GM10248 (cell line): ENCODE measurements at regions not wholly inside any gene's neighbourhood (a gene's known extent, or its start where the extent isn't known, plus 50 kb on each side); places are given as distances from the start of the nearest gene placed in this dataset.

Source experiments
- CTCF ChIA-PET: fragments of 300-600 bp; sonication (Branson Sonifier 250); formaldehyde crosslinking; extraction: SDS; loops from one replicate; lab custom pipeline; 2021; ENCODE audit warnings: antibody characterized with exemption; lab: Yijun Ruan, JAX
- POLR2A ChIA-PET: fragments of 350-650 bp; sonication (Branson Sonifier 250); formaldehyde crosslinking; extraction: SDS; loops from one replicate; lab custom pipeline; 2020; ENCODE audit warnings: antibody characterized with exemption; lab: Yijun Ruan, JAX
- DNase-seq: peaks from one replicate; pipeline ENCODE4 v3.0.0; 2012; ENCODE audit errors: extremely low spot score
- TF ChIP-seq, protein P1 (sequence below): IDR thresholded peaks from 2 replicates; pipeline ENCODE4 v1.5.1; 2012; ENCODE audit warnings: mild to moderate bottlenecking, low read depth; ENCODE audit errors: extremely low read depth, missing control alignments, control extremely low read depth

DNA sequence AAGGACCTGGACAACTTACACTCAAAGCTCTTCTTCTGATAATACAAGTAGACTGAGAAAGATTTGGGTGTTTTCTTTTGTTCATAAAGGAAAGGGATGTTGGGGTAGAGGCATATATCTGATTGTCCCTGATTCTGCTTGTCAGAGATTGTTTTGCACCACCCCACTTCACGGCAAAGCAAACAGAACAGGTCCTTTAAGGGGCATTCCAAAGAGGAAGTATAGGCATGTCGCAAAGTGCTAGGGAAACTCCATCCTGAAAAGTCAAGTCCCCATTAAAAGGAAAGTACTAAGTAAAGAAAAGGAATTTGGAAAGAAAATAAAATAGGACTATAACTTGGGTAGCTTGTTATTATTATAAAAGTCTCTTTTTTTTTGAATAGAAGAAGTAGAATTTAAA is 233.0 kb downstream of the DNAJB9 start:
- no peak for DNase-seq
- CTCF ChIA-PET = interaction anchor here (1.4 to 1.8 kb wide), 2 partner anchors 9 to 11 kb away, joined by 4 to 5 read pairs; no protein-coding TSS in a partner anchor
- TF ChIP-seq, protein P1, sequence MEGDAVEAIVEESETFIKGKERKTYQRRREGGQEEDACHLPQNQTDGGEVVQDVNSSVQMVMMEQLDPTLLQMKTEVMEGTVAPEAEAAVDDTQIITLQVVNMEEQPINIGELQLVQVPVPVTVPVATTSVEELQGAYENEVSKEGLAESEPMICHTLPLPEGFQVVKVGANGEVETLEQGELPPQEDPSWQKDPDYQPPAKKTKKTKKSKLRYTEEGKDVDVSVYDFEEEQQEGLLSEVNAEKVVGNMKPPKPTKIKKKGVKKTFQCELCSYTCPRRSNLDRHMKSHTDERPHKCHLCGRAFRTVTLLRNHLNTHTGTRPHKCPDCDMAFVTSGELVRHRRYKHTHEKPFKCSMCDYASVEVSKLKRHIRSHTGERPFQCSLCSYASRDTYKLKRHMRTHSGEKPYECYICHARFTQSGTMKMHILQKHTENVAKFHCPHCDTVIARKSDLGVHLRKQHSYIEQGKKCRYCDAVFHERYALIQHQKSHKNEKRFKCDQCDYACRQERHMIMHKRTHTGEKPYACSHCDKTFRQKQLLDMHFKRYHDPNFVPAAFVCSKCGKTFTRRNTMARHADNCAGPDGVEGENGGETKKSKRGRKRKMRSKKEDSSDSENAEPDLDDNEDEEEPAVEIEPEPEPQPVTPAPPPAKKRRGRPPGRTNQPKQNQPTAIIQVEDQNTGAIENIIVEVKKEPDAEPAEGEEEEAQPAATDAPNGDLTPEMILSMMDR = no peak
- POLR2A ChIA-PET = no interaction called here

DNA sequence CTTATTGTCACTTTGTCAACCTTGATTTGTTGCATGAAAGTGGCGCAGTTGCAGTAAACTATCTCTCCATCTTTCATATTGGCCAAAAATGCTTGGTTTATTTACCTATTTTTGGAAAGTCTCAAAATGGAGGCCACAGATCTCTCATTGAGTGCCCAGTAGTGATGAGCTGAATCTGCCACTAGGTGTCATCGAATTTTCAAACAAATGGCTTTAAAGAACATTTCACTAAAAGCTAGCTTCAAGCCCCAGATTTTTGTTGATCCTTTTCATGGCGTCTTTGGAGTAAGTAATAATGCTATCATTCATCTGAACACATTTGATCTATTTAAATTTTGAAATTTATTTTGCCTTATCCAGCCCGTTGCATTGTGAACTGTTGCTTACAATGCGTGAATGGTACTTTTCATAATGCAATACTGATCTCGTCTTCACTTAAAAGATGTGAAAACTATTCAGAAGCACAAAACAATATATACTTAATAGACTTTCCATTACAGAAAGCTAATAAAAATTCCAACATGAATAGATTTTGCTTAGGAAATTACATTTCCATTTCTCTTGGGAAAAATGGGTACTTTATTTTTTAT is 236.2 kb downstream of the DNAJB9 start:
- DNase-seq = peak; percentile 10
- ChIA-PET CTCF (interaction anchor here (2.2 kb wide), 1 partner anchor 11 kb away, joined by 5 read pairs; no protein-coding TSS in a partner anchor), POLR2A (no interaction called here)
- TF ChIP-seq, protein P1 = peak; percentile 47

DNA sequence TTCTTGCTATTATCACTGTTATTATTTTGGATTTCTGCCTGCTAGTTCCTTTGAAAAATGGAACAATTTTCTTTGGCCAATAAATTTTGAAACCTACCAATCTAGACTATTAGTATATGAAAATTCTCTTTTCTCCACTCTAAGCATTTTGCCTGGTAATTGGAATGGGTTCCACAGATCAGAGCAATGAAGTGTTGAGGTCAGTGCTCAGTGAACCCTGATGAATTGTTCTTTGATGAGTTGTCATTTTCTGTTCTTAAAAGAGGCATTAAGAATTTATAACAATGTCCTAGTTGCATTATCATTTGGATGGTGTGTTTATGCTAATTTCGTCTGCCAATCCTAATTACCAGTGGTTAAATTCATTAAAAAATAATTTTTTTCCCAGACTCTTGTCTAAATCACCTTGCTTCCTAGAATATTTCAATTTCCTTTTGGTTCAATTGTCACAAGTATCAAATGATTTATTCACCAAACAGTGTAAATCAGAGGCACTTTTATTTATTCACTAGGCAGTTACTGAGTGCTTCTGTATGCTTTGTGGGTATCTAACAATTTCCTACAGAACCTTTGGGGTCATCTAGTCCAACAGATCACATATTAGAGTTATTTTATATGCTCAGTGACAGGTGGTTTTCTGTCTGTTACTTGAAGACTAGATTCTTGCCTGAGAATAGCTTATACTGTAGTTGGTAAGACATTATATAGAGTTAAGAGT is 239.0 kb downstream of the DNAJB9 start:
- TF ChIP-seq, protein P1 = no peak
- ChIA-PET POLR2A (no interaction called here), CTCF (no interaction called here)
- DNase-seq = no peak

DNA sequence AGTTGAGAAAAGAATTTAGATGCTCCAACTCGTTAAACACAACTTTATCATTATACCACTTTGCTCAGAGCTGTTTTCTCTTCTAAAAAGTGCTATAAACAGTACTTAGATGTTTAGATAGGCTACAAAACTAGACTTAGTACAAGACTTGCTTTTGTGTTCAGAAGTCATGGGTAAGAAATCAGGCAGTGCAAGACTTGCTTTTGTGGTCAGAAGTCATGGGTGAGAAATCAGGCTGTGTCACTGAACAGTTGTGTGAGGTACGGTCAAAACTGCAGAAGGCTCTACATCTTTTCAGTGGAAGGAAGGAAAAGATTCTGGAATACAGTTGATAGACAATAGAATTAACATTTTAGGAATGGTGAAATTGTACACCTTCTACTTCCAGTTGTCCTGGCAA is 239.7 kb downstream of the DNAJB9 start:
- TF ChIP-seq, protein P1 = no peak
- no peak for DNase-seq
- ChIA-PET CTCF (no interaction called here), POLR2A (no interaction called here)

DNA sequence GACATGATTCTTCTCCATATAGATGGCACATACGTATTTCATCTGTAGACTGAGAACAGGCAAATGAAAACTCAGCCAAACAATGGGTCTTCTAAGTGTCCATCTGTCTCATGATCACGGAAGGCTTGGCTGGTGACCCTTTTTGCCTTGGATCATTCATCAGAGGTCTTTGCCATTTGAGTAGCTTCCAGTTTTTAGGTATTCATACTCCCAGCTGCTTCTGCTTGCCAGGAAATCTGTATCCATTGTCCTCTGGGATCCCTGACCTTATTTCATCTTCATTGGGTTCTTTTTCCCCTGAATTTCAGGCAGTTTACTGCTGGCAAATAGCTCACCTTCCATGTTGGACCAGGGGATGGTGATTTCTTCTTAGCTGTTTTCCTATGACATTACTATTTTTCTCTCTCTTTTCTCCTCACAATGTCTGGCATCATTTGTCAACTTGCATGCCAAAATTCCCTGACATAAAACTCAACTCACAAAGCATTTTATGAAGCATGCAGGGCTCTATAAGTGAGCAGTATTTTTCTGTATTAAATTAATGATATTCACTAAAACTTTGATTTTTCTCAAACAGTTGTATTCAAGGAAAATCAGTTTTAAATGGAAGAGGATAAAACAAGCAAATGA is 241.2 kb downstream of the DNAJB9 start:
- ChIA-PET CTCF (interaction anchor here (1.6 kb wide), 1 partner anchor 28 kb away, joined by 3 read pairs; no protein-coding TSS in a partner anchor), POLR2A (no interaction called here)
- TF ChIP-seq, protein P1 = no peak
- DNase-seq = no peak

DNA sequence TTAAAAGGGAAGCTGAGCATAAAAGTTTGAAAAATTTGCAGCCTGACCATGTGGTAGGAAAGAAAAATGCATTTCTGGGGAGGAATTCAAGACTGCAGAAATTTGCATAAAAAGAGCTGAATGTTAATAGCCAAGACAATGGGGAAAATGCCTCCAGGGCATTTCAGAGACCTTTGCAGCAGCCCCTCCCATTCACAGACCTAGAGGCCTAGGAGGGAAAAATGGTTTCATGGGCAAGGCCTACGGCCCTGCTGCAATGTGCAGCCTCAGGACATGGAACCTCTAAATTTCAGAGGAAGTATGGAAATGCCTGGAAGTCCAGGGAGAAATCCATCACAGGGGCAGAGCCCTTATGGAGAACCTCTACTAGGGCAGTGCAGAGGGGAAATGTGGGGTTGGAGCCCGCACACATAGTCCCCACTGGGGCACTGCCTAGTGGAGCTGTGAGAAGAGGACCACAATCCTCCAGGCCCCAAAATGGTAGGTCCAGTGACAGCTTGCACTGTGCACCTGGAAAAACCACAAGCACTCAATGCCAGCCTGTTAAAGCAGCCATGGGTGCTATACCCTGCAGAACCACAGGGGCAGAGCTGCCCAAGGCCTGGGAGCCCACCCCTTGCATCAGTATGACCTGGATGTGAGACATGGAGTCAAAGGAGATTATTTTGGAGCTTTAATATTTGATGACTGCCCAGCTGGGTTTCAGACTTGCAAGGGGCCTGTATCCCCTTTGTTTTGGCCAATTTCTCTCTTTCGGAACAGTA is 243.8 kb downstream of the DNAJB9 start:
- no peak for DNase-seq

More for the DNA sequence above, 243.8 kb downstream of the DNAJB9 start:
- ChIA-PET POLR2A (no interaction called here), CTCF (no interaction called here)
- TF ChIP-seq, protein P1 = no peak
